CD4-positive, alpha-beta T cell (primary cell): ENCODE measurements at regions not wholly inside any gene's neighbourhood (a gene's known extent, or its start where the extent isn't known, plus 50 kb on each side); places are given as distances from the start of the nearest gene placed in this dataset.

Source experiments
- ATAC-seq: fragments of 200-7000 bp; cut with Tn5 transposase; one replicate; pipeline ENCODE4 v1.10.0; 2022; ENCODE audit warnings: mild to moderate bottlenecking; ENCODE audit not compliant: poor library complexity
- CTCF ChIA-PET: fragments of 350-600 bp; sonication (Branson Sonifier 250); formaldehyde crosslinking; loops from one replicate; lab custom pipeline; 2021; ENCODE audit warnings: antibody characterized with exemption, inconsistent platforms; lab: Charles Lee
- POLR2A ChIA-PET: fragments of 350-600 bp; sonication (Branson Sonifier 250); formaldehyde crosslinking; loops from one replicate; lab custom pipeline; 2021; ENCODE audit warnings: antibody characterized with exemption, inconsistent platforms; lab: Charles Lee
- DNase-seq, 14 experiments: peaks; one replicate each; pipeline ENCODE4 v3.0.0-alpha.2; 2013 to 2020; ENCODE audit warnings: mixed read lengths in 2 of 14
- H3K27ac ChIP-seq, 2 donors: one replicate each; pipeline versions ENCODE4 v1.5.1 to v1.7.0; 2013; ENCODE audit warnings: low read length in 2 of 2, low read depth in 1 of 2, mild to moderate bottlenecking in 1 of 2
- H3K27me3 ChIP-seq, 2 experiments: 1 replicate in 1 of 2; 2 replicates in 1 of 2; pipeline versions ENCODE4 v1.6.1 to v1.7.0; 2013; ENCODE audit warnings: low read length in 2 of 2, control low read depth in 1 of 2, mild to moderate bottlenecking in 1 of 2, moderate library complexity in 1 of 2; ENCODE audit not compliant: insufficient read depth in 2 of 2, control insufficient read depth in 1 of 2
- H3K36me3 ChIP-seq: one replicate; pipeline ENCODE4 v1.6.1; 2013; ENCODE audit warnings: low read length, control low read depth; ENCODE audit not compliant: insufficient read depth
- H3K4me1 ChIP-seq: one replicate; pipeline ENCODE4 v1.6.1; 2013; ENCODE audit warnings: low read length, control low read depth; ENCODE audit not compliant: insufficient read depth
- H3K4me3 ChIP-seq: one replicate; pipeline ENCODE4 v1.5.1; 2013; ENCODE audit warnings: mild to moderate bottlenecking, low read length, moderate library complexity
- H3K9me3 ChIP-seq, 2 experiments: 1 replicate in 1 of 2; 2 replicates in 1 of 2; pipeline versions ENCODE4 v1.6.1 to v1.7.0; 2013; ENCODE audit warnings: low read length in 2 of 2, mild to moderate bottlenecking in 2 of 2, control low read depth in 1 of 2, moderate library complexity in 1 of 2; ENCODE audit not compliant: control insufficient read depth in 1 of 2, insufficient read depth in 1 of 2
- H3K27ac Mint-ChIP-seq: one replicate; pipeline ENCODE4 v1.8.0; 2020; ENCODE audit warnings: mixed read lengths
- H3K27me3 Mint-ChIP-seq: one replicate; pipeline ENCODE4 v1.8.0; 2021; ENCODE audit warnings: mixed read lengths
- H3K36me3 Mint-ChIP-seq: one replicate; pipeline ENCODE4 v1.8.0; 2021; ENCODE audit warnings: low read depth, mixed read lengths
- H3K4me1 Mint-ChIP-seq: one replicate; pipeline ENCODE4 v1.8.0; 2021; ENCODE audit warnings: low read depth, mixed read lengths
- H3K4me3 Mint-ChIP-seq: one replicate; pipeline ENCODE4 v1.8.0; 2020; ENCODE audit warnings: mild to moderate bottlenecking, mixed read lengths
- H3K9me3 Mint-ChIP-seq: one replicate; pipeline ENCODE4 v1.8.0; 2020; ENCODE audit warnings: mixed read lengths
- intact Hi-C, 2 experiments: fragments of 100-400 bp; cut with DNase I in 1 of 2; cut with micrococcal nuclease in 1 of 2; formaldehyde crosslinking; loops; one replicate each; pipeline versions ENCODE4 v1.15.1 to v1.9.0; 2023 to 2025; cut with DNase I, micrococcal nuclease
- TF ChIP-seq, protein P1 (sequence below): fragments of 200-600 bp; IDR thresholded peaks from one replicate; pipeline ENCODE4 v1.8.0; 2022; ENCODE audit warnings: antibody characterized with exemption, mild to moderate bottlenecking

DNA sequence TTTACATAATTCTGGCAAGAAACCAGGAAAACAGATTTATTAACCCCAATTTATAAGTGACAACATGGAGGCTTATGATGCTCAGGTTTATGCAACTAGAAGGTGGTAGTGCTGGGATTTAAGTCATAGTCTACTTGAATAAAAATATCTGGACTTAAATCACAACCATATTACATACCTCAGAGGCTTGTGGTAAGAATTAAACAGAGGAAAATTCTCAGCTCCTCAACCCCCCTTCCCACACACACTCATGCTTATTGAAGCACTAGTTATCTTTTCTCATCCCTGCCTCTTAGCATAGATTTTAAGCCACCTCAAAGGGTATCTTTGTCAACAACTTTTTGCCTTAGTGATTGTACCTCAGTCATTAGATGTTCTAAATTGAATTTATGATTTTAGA lies 731.0 kb downstream of the PRELID2 start:
- H3K36me3 Mint-ChIP-seq = no peaks in the 10 kb centered on the region
- H3K4me3 Mint-ChIP-seq = no peak overlapping the region
- Histone ChIP-seq H3K9me3 (no peaks in the 10 kb centered on the region), H3K4me1 (no peaks in the 10 kb centered on the region), H3K4me3 (no peak overlapping the region), H3K36me3 (no peaks in the 10 kb centered on the region), H3K27ac (no peak overlapping the region), H3K27me3 (no peaks in the 10 kb centered on the region)
- intact Hi-C loops = no loop called here
- POLR2A ChIA-PET = no interaction called here
- H3K4me1 Mint-ChIP-seq = no peaks in the 10 kb centered on the region
- TF ChIP-seq, protein P1, sequence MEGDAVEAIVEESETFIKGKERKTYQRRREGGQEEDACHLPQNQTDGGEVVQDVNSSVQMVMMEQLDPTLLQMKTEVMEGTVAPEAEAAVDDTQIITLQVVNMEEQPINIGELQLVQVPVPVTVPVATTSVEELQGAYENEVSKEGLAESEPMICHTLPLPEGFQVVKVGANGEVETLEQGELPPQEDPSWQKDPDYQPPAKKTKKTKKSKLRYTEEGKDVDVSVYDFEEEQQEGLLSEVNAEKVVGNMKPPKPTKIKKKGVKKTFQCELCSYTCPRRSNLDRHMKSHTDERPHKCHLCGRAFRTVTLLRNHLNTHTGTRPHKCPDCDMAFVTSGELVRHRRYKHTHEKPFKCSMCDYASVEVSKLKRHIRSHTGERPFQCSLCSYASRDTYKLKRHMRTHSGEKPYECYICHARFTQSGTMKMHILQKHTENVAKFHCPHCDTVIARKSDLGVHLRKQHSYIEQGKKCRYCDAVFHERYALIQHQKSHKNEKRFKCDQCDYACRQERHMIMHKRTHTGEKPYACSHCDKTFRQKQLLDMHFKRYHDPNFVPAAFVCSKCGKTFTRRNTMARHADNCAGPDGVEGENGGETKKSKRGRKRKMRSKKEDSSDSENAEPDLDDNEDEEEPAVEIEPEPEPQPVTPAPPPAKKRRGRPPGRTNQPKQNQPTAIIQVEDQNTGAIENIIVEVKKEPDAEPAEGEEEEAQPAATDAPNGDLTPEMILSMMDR = no peak
- no peak overlapping the region for H3K27ac Mint-ChIP-seq
- H3K27me3 Mint-ChIP-seq = no peaks in the 10 kb centered on the region
- no peak for DNase-seq
- peaks cover 6% of the 10 kb centered on the region for H3K9me3 Mint-ChIP-seq
- CTCF ChIA-PET = no interaction called here
- no peak for ATAC-seq

- H3K27me3 ChIP-seq = no peaks in the 10 kb centered on the region
- Mint-ChIP-seq H3K4me3 (no peak overlapping the region), H3K4me1 (no peaks in the 10 kb centered on the region), H3K9me3 (no peaks in the 10 kb centered on the region), H3K36me3 (no peaks in the 10 kb centered on the region), H3K27ac (no peak overlapping the region), H3K27me3 (no peaks in the 10 kb centered on the region)
- DNase-seq (no peak), ATAC-seq (no peak)
- no peaks in the 10 kb centered on the region for H3K4me1 ChIP-seq
- H3K27ac ChIP-seq = no peak overlapping the region
- H3K9me3 ChIP-seq = no peaks in the 10 kb centered on the region
- TF ChIP-seq, protein P1 = no peak
- H3K4me3 ChIP-seq = no peak overlapping the region
- ChIA-PET POLR2A (no interaction called here), CTCF (no interaction called here)
- intact Hi-C loops = no loop called here
- H3K36me3 ChIP-seq = no peaks in the 10 kb centered on the region
These were observed 733.9 kb downstream of the PRELID2 start for GRCh38 chr5:145101246-145101645.

DNA sequence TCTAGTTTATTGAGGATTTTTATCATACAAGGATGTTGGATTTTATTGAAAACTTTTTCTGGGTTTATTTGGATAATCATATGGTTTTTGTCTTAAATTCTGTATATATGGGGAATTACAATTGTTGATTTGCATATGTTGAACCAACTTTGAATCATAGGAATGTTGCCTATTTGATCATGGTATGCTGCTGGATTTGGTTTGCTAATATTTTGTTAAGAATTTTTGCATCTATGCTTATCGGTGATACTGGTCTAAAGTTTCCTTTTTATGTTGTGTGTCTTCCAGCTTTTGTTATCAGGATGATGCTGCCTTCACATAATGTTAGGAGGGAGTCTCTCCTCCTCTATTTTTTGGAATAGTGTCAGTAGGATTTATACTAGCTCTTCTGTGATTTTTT lies 745.0 kb downstream of the PRELID2 start:
- Mint-ChIP-seq H3K36me3 (no peaks in the 10 kb centered on the region), H3K4me1 (no peaks in the 10 kb centered on the region), H3K4me3 (no peak overlapping the region), H3K9me3 (peaks cover 12% of the 10 kb centered on the region), H3K27ac (no peak overlapping the region), H3K27me3 (no peaks in the 10 kb centered on the region)
- ATAC-seq (no peak), DNase-seq (no peak)
- Histone ChIP-seq H3K4me1 (no peaks in the 10 kb centered on the region), H3K9me3 (no peaks in the 10 kb centered on the region), H3K27ac (no peak overlapping the region), H3K27me3 (no peaks in the 10 kb centered on the region), H3K36me3 (no peaks in the 10 kb centered on the region), H3K4me3 (no peak overlapping the region)
- TF ChIP-seq, protein P1 = no peak
- ChIA-PET POLR2A (no interaction called here), CTCF (no interaction called here)
- intact Hi-C loops = no loop called here
